Right kidney (tissue), 1 donor: ENCODE measurements at regions not wholly inside any gene's neighbourhood (a gene's known extent, or its start where the extent isn't known, plus 50 kb on each side); places are given as distances from the start of the nearest gene placed in this dataset.

Experiments used
- DNase-seq: peaks from one replicate; pipeline ENCODE4 v3.0.0-alpha.2; 2016

- DNase-seq: no peak
These were observed 53.0 kb upstream of the RAB18 start for GRCh38 chr10:27451054-27451453.

GRCh38 chr10:27450225-27450624 is 53.9 kb upstream of the RAB18 start:
- DNase-seq: no peak

DNA sequence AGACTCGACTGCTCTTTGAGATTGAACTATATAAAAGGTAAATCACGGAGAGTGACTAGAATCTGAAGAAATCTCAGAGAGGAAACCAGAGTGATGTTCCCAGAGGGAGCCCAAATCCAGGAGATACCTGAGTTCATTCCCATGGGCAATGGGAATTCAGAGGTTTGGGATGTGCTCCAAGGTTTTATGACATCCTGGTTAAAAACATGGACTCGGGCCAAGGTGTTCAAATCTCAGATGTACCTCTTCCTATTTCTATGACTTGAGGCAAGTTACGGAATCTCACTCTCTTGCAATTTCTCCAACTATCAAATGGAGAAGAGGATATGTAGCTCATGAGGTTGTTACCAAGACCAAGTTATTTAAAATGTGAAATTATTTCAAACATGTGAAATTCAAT is 54.5 kb upstream of the RAB18 start:
- DNase-seq: no peak

DNA sequence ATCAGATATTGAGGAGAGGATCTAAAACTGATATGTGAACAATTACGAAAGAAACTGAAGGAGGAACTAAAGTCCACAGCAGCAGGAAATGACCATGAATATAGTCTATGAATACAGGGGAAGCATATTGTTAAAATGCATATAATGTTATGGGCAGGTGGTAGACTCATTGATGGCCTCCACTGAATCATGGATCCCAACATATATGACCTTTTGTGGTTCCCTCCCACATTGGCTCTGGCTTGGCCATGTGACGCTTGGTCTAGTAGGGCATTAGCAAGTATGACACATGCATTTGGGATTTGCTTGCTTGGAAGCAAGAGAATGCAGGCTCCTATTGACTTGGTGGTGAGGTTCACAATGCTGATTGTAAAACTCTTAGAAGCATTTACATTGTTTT is 55.2 kb upstream of the RAB18 start:
- no peak for DNase-seq

DNA sequence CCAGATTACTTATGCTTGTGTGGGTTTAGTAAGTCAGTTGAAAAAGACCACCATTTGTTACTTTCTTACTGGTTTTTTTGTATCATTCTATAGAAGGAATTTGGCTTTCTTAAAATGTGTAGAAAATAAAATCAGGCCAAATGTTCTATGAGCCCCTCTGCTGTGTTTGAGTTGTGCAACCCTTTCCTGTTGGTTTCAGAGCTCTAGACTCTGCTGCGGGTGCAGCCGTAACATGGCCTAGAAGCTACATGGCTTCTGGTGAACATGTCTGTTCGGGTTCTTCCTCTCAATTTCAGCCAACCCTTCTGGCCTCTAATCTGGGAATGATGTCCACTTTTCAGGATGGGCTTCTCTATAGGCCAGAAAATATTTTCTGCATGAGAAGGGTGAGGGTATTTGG is 56.6 kb upstream of the RAB18 start:
- DNase-seq: no peak

- peak; percentile 26 for DNase-seq
These were observed 57.8 kb upstream of the RAB18 start for GRCh38 chr10:27446091-27446918.

DNA sequence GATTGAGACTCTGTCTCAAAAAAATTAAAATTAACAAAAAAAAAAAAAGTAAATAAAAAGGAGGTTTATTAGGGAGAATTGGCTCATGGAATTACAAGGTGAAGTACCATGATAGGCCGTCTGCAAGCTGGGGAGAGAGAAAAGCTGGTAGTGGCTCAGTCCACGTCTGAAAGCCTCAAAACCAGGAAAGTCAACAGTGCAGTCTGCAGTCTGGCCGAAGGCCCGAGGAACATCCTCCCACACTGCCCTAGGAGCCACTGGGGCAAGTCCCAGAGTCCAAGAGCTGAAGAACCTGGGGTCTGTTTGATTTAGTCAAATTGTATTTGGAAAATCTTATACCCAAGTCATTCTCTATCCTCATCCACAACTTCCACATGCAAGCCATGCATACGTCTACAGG is 59.0 kb upstream of the RAB18 start:
- DNase-seq: no peak

DNA sequence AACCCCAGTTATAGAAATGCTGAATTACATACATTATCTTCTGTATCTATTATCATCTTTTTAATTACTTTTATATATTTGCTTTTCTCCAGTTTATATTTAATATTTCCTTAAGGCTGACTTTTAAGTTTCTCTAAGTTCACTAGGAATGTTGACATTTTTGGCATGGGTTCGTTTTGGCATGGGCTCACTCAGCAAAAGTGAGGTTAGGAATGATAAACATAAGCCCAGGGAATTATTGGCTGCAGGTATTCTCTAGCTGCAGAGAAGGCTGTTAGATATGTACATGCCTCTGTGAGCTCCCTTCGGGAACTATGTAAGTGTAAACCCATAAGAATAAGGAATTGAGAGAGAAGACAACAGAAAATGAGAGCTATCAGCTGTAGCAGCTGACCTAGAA is 63.6 kb upstream of the RAB18 start:
- DNase-seq: no peak

DNA sequence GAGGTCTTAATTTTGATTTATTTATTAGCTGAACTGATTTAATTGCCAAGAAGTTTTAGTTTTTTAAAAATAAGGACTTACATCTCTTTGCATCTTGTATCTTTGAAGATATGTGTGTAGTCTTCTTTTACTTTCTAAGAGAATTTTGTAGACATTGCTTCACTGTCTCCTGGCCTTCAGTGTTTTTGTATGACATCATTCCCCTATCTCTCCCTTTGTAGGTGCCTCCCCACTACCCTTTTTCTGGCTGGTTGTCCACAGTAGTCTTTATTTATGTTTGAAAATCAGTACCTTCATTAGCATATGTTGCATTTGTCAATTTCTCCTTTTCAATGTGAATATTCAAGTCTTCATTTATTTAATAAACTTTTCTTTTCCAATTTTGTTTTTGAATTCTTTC is 64.1 kb upstream of the RAB18 start:
- DNase-seq: no peak

DNA sequence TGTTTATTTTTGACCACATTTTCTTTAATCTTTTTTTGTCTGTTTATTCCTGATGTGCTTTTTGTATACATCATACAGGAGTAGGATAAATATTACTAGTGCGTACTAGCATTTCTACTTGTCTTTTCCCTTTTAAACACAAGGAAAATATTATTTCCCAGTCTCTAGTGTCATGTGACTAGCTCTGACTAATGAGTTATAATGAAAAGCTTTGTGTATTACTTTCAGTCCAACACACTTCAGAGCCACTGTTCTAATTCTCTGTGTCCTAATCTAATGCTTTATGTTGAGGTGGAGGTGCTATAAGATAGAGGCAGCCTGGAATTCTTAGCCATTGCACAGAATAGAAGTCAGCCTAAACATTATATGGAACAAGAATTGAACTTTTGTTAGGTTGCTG is 65.0 kb upstream of the RAB18 start:
- DNase-seq: no peak

DNA sequence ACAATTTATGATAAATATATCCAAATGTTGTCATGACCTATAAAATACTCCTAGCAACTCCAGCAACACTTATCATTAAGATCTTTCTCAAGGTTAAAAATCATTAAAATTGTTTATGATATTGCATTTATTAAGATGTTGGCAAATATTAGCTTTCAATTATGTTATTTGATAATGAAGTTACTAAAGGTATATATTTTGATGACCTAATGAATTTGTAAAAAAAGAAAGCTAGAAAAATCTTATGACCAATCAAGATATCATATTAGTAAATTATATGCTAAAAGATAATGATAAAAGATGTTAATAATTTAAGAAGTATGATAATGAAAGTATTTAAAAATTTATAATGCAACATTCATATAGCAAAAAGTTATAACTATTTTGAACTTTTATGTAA is 66.3 kb upstream of the RAB18 start:
- no peak for DNase-seq

GRCh38 chr10:27436710-27437109 is 67.4 kb upstream of the RAB18 start:
- no peak for DNase-seq

- no peak for DNase-seq
These were observed 70.1 kb upstream of the RAB18 start for GRCh38 chr10:27433976-27434375.

- no peak for DNase-seq
These were observed 77.1 kb upstream of the RAB18 start for GRCh38 chr10:27426948-27427467.

DNA sequence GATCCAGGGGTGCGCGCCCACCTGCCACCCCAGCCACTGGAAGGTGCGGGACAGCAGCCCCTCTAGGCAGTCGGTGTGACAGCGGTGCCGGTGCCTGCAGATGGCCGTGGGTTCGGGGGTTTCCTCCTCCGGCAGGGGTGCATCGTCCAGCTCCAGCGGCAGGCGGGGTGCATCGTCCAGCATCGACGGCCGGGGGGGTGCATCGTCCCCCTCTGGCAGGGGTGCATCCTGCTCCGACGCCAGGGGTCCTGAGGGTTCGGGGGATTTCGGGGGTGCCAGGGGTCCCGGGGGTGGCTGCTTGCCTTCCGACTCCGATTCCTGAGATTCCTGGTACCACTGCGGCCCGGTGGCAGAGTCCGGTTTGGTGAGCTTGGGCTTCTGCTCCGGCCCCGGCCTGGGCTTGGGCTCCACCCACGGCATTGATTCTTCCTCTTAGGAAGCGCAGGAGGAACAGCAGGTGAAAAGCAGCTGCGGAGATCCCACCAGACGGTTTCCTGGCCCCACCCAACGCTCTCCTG is 90.2 kb upstream of the RAB18 start:
- DNase-seq: no peak

DNA sequence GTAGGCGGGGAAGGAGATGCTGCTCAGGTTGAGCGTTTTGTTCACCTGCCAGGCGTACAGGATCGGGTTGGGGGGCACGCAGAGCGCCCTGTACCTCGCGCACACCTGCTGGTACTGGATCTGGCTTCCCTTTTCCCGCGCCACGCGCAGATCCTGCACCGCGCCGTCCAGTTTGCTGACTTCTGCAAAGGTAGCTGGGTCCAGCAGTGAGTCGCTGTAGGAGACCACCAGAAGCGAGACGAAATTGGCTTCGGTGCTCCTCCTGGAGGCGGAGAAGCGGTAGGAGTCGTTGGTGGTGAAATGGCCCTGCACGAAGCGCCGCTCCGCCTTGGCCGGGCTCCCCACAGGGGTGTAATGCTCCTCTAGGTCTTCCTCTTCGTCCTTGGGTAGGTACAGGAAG is 90.7 kb upstream of the RAB18 start:
- DNase-seq: no peak

GRCh38 chr10:27410153-27410552 is 94.0 kb upstream of the RAB18 start:
- no peak for DNase-seq

DNA sequence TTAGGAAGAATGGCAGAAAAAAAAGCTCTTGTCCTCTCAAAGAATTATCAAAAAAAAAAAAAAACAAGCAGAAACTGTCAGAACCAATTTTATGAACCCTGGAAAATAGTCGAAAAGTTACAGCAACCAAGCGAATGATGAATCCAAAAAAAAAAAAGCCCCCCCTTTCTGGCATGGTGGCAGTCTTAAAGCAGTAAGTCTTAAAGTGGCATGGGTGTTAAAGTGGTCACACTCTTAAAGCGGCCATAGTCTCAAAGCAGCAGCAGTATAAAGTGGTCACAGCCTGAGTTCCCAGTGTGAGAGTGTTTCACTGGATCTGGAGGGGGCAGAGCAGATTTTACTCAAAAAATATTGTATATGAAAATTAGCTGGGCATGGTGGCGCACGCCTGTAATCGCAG is 96.8 kb upstream of the RAB18 start:
- no peak for DNase-seq

GRCh38 chr10:27399871-27400270 is 104.2 kb upstream of the RAB18 start:
- DNase-seq: no peak

DNA sequence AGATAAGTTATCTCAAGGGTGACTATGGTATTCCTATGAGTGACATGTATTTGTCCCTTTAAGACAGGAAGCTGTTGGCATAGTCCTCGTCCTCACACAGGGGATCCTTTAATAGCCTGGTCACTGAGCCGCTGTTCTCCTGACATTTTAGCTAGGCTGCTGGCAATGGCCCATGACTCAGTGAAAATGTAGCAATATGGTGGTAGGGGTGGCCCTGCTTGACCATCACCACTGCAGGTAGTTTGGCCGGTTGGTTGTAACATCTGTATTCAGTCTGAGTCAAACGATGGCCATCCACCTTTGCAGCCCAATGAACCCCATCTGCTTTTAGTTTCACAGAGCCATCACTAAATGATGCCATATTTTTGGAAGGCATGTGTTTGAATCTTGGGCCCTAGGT is 110.1 kb upstream of the RAB18 start:
- DNase-seq: no peak

GRCh38 chr10:27392606-27393005 is 111.5 kb upstream of the RAB18 start:
- no peak for DNase-seq

DNA sequence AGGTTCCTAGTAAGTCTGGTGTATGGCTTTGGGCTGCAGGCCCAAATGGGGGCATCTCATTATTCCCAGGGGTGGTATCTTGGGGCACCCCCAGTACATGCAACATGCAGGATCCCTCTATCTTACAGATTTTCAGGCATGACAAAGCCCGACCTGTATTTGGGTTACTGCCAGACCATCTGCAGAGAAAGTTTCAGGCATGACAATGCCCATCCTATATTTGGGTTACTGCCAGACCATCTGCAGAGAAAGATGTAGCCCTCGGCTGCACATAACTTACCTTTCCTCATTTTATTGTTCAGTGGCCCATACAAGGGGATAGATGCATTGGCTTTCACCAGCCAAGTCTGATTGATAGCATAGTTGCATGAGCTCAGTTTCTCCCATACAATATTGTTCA is 112.2 kb upstream of the RAB18 start:
- no peak for DNase-seq

GRCh38 chr10:27391325-27391724 is 112.8 kb upstream of the RAB18 start:
- DNase-seq: no peak

DNA sequence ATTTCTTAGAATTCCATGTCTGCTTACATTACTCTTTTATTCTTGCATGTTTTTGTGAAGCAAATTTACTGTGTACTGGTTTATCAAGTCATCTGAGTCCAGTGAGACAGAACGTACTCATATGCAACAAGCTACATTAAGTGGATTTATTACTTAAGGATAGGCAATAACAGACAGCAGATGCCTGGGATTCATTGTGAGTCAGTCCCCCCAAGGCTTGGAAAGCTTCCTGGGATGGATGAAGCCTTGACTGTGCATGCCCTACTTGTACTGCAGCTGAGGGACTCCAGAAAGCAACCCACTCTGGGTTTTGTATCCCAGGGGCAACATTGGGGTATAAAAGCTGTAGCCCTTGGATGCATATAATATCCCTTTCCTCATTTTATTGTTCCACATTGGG is 113.4 kb upstream of the RAB18 start:
- DNase-seq: no peak
